ENCODE measurements at regions not wholly inside any gene's neighbourhood (a gene's known extent, or its start where the extent isn't known, plus 50 kb on each side); places are given as distances from the start of the nearest gene placed in this dataset.

GRCh38 chr1:96971439-96971838 is 249.9 kb downstream of the PTBP2 start:
- no peak overlapping the region for H2BK15ac ChIP-seq (ENCODE audit: low read length)
- no peak overlapping the region for H2AFZ ChIP-seq (ENCODE audit: low read length)
- DNase-seq (ENCODE audit: low spot score) = no peak
- WGBS, 2 donors (ENCODE audit: extremely low coverage in 2 of 2, insufficient read length in 2 of 2, insufficient replicate concordance in 1 of 2) = no CpG with 5 or more reads among the region's 2 CpGs
- no peak overlapping the region for H2BK12ac ChIP-seq (ENCODE audit: low read length)
- no peak overlapping the region for H3K18ac ChIP-seq (ENCODE audit: low read length)
- no peaks in the 10 kb centered on the region for H3K9me3 ChIP-seq (replicated peaks in 1 of 2; ENCODE audit: control insufficient read depth in 2 of 2, insufficient read depth in 1 of 2, low read depth in 1 of 2, low read length in 2 of 2)
- no peak overlapping the region for H2BK120ac ChIP-seq (ENCODE audit: low read depth, low read length)
- no peak overlapping the region for H3K23ac ChIP-seq (ENCODE audit: low read depth, low read length, poor library complexity)
- H3K4me3 ChIP-seq (ENCODE audit: low read length in 2 of 2) = no peak overlapping the region
- no peaks in the 10 kb centered on the region for H3K79me1 ChIP-seq (ENCODE audit: low read depth, low read length)
- H4K91ac ChIP-seq (ENCODE audit: low read depth, low read length, poor library complexity) = no peak overlapping the region
- H3K4ac ChIP-seq (ENCODE audit: low read length) = no peak overlapping the region
- H4K8ac ChIP-seq (ENCODE audit: low read depth, low read length) = no peak overlapping the region
- H3K4me1 ChIP-seq (ENCODE audit: control insufficient read depth in 2 of 2, insufficient read depth in 1 of 2, low read depth in 1 of 2, low read length in 2 of 2) = no peaks in the 10 kb centered on the region
- H3K14ac ChIP-seq (ENCODE audit: low read length) = no peak overlapping the region
- H3K27ac ChIP-seq (replicated peaks; ENCODE audit: low read length) = no peak overlapping the region
- no peak overlapping the region for H3K4me2 ChIP-seq (ENCODE audit: insufficient read depth, low read length, poor library complexity, severe bottlenecking)
- H3K36me3 ChIP-seq (replicated peaks in 1 of 2; ENCODE audit: control insufficient read depth in 2 of 2, insufficient read depth in 2 of 2, low read length in 2 of 2) = no peaks in the 10 kb centered on the region
- no peak overlapping the region for H2BK5ac ChIP-seq (ENCODE audit: low read length)
- H3K27me3 ChIP-seq (ENCODE audit: control insufficient read depth in 3 of 3, insufficient read depth in 3 of 3, low read depth in 1 of 3, low read length in 3 of 3) = no peaks in the 10 kb centered on the region
- no peak overlapping the region for H2AK5ac ChIP-seq (ENCODE audit: low read depth, low read length)
- no peak overlapping the region for H3K9ac ChIP-seq (ENCODE audit: low read depth, low read length, poor library complexity)

- Histone ChIP-seq H3K4ac (ENCODE audit: low read length) (no peak overlapping the region), H3K9me3 (replicated peaks in 1 of 2; ENCODE audit: control insufficient read depth in 2 of 2, insufficient read depth in 1 of 2, low read depth in 1 of 2, low read length in 2 of 2) (no peaks in the 10 kb centered on the region), H3K4me2 (ENCODE audit: insufficient read depth, low read length, poor library complexity, severe bottlenecking) (no peak overlapping the region), H3K14ac (ENCODE audit: low read length) (no peak overlapping the region), H3K4me1 (ENCODE audit: control insufficient read depth in 2 of 2, insufficient read depth in 1 of 2, low read depth in 1 of 2, low read length in 2 of 2) (no peaks in the 10 kb centered on the region), H3K18ac (ENCODE audit: low read length) (no peak overlapping the region), H2BK15ac (ENCODE audit: low read length) (no peak overlapping the region), H3K27me3 (ENCODE audit: control insufficient read depth in 3 of 3, insufficient read depth in 3 of 3, low read depth in 1 of 3, low read length in 3 of 3) (no peaks in the 10 kb centered on the region), H3K27ac (replicated peaks; ENCODE audit: low read length) (no peak overlapping the region), H3K9ac (ENCODE audit: low read depth, low read length, poor library complexity) (no peak overlapping the region), H2AK5ac (ENCODE audit: low read depth, low read length) (no peak overlapping the region), H3K4me3 (ENCODE audit: low read length in 2 of 2) (no peak overlapping the region), H2AFZ (ENCODE audit: low read length) (no peak overlapping the region), H2BK5ac (ENCODE audit: low read length) (no peak overlapping the region), H3K23ac (ENCODE audit: low read depth, low read length, poor library complexity) (no peak overlapping the region), H4K91ac (ENCODE audit: low read depth, low read length, poor library complexity) (no peak overlapping the region), H4K8ac (ENCODE audit: low read depth, low read length) (no peak overlapping the region), H2BK12ac (ENCODE audit: low read length) (no peak overlapping the region), H3K36me3 (replicated peaks in 1 of 2; ENCODE audit: control insufficient read depth in 2 of 2, insufficient read depth in 2 of 2, low read length in 2 of 2) (no peaks in the 10 kb centered on the region), H2BK120ac (ENCODE audit: low read depth, low read length) (no peak overlapping the region), H3K79me1 (ENCODE audit: low read depth, low read length) (no peaks in the 10 kb centered on the region)
- WGBS, 2 donors (ENCODE audit: extremely low coverage in 2 of 2, insufficient read length in 2 of 2, insufficient replicate concordance in 1 of 2) = no CpG with 5 or more reads among the region's 8 CpGs
- DNase-seq (ENCODE audit: low spot score) = no peak
Observed at GRCh38 chr1:96971849-96972602, 250.4 kb downstream of the PTBP2 start.

DNA sequence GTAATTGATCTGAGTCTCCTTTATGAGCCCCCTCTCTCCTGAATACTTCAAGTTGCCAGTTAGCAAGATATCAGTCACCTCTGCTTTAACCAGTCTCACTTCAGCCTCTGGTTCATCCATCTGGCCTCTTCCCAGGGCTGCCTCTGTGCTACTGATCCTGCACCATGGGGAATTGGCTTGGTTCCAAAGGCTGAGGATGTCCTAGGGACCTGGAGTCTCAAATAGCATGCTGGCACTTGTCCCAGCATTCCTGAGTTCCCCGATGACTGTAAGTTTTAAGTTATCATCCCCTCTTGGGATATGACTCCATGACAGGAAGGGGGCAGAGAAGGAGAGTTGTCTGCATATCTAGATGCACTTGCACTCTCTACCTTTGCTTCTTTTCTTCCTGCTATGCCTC is 252.0 kb downstream of the PTBP2 start:
- Histone ChIP-seq H2BK12ac (ENCODE audit: low read length) (no peak overlapping the region), H3K4me2 (ENCODE audit: insufficient read depth, low read length, poor library complexity, severe bottlenecking) (no peak overlapping the region), H2AK5ac (ENCODE audit: low read depth, low read length) (no peak overlapping the region), H4K8ac (ENCODE audit: low read depth, low read length) (no peak overlapping the region), H3K9me3 (replicated peaks in 1 of 2; ENCODE audit: control insufficient read depth in 2 of 2, insufficient read depth in 1 of 2, low read depth in 1 of 2, low read length in 2 of 2) (no peaks in the 10 kb centered on the region), H3K4ac (ENCODE audit: low read length) (no peak overlapping the region), H3K79me1 (ENCODE audit: low read depth, low read length) (no peaks in the 10 kb centered on the region), H2BK5ac (ENCODE audit: low read length) (no peak overlapping the region), H3K4me3 (ENCODE audit: low read length in 2 of 2) (no peak overlapping the region), H3K4me1 (ENCODE audit: control insufficient read depth in 2 of 2, insufficient read depth in 1 of 2, low read depth in 1 of 2, low read length in 2 of 2) (no peaks in the 10 kb centered on the region), H3K36me3 (replicated peaks in 1 of 2; ENCODE audit: control insufficient read depth in 2 of 2, insufficient read depth in 2 of 2, low read length in 2 of 2) (no peaks in the 10 kb centered on the region), H4K91ac (ENCODE audit: low read depth, low read length, poor library complexity) (no peak overlapping the region), H3K23ac (ENCODE audit: low read depth, low read length, poor library complexity) (no peak overlapping the region), H3K9ac (ENCODE audit: low read depth, low read length, poor library complexity) (no peak overlapping the region), H2BK120ac (ENCODE audit: low read depth, low read length) (no peak overlapping the region), H3K18ac (ENCODE audit: low read length) (no peak overlapping the region), H3K27ac (replicated peaks; ENCODE audit: low read length) (no peak overlapping the region), H3K27me3 (ENCODE audit: control insufficient read depth in 3 of 3, insufficient read depth in 3 of 3, low read depth in 1 of 3, low read length in 3 of 3) (no peaks in the 10 kb centered on the region), H3K14ac (ENCODE audit: low read length) (no peak overlapping the region), H2BK15ac (ENCODE audit: low read length) (no peak overlapping the region), H2AFZ (ENCODE audit: low read length) (no peak overlapping the region)
- no CpG with 5 or more reads among the region's 1 CpG for WGBS, 2 donors (ENCODE audit: extremely low coverage in 2 of 2, insufficient read length in 2 of 2, insufficient replicate concordance in 1 of 2)
- no peak for DNase-seq (ENCODE audit: low spot score)

DNA sequence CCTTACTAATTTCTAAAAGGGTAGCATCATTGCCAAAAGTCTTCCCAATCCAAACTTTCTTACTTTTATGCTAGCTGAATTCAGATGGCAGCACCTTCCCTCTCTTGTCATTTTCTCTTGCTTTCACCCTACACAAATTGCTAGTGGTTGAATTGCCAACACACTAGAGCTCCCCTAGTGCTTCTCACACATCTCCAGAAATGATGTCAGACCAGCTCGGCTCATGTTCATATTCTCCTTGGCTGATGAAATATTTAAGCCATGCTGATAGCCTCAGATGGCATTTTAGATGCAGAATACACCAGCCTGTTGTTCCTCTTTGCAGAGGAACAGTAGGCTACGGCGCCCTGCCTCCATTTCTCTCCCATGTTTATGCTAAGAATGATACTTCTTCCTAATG is 256.9 kb downstream of the PTBP2 start:
- H3K4me3 ChIP-seq (ENCODE audit: low read length in 2 of 2) = no peak overlapping the region
- H4K91ac ChIP-seq (ENCODE audit: low read depth, low read length, poor library complexity) = no peak overlapping the region
- H2AFZ ChIP-seq (ENCODE audit: low read length) = no peak overlapping the region
- H2AK5ac ChIP-seq (ENCODE audit: low read depth, low read length) = no peak overlapping the region
- H2BK15ac ChIP-seq (ENCODE audit: low read length) = no peak overlapping the region
- no peaks in the 10 kb centered on the region for H3K27me3 ChIP-seq (ENCODE audit: control insufficient read depth in 3 of 3, insufficient read depth in 3 of 3, low read depth in 1 of 3, low read length in 3 of 3)
- no peak overlapping the region for H2BK5ac ChIP-seq (ENCODE audit: low read length)
- H3K4me1 ChIP-seq (ENCODE audit: control insufficient read depth in 2 of 2, insufficient read depth in 1 of 2, low read depth in 1 of 2, low read length in 2 of 2) = no peaks in the 10 kb centered on the region
- no peak overlapping the region for H2BK12ac ChIP-seq (ENCODE audit: low read length)
- no peak overlapping the region for H4K8ac ChIP-seq (ENCODE audit: low read depth, low read length)
- no peaks in the 10 kb centered on the region for H3K36me3 ChIP-seq (replicated peaks in 1 of 2; ENCODE audit: control insufficient read depth in 2 of 2, insufficient read depth in 2 of 2, low read length in 2 of 2)
- WGBS, 2 donors (ENCODE audit: extremely low coverage in 2 of 2, insufficient read length in 2 of 2, insufficient replicate concordance in 1 of 2) = no CpG with 5 or more reads among the region's 3 CpGs
- H2BK120ac ChIP-seq (ENCODE audit: low read depth, low read length) = no peak overlapping the region
- H3K9ac ChIP-seq (ENCODE audit: low read depth, low read length, poor library complexity) = no peak overlapping the region
- H3K4me2 ChIP-seq (ENCODE audit: insufficient read depth, low read length, poor library complexity, severe bottlenecking) = no peak overlapping the region
- H3K23ac ChIP-seq (ENCODE audit: low read depth, low read length, poor library complexity) = no peak overlapping the region
- DNase-seq (ENCODE audit: low spot score) = no peak
- H3K18ac ChIP-seq (ENCODE audit: low read length) = no peak overlapping the region
- H3K27ac ChIP-seq (replicated peaks; ENCODE audit: low read length) = no peak overlapping the region
- H3K4ac ChIP-seq (ENCODE audit: low read length) = no peak overlapping the region
- H3K14ac ChIP-seq (ENCODE audit: low read length) = no peak overlapping the region
- no peaks in the 10 kb centered on the region for H3K9me3 ChIP-seq (replicated peaks in 1 of 2; ENCODE audit: control insufficient read depth in 2 of 2, insufficient read depth in 1 of 2, low read depth in 1 of 2, low read length in 2 of 2)
- no peaks in the 10 kb centered on the region for H3K79me1 ChIP-seq (ENCODE audit: low read depth, low read length)

All from neuronal stem cell (in vitro differentiated cells).